SK-MEL-5 (cell line): ENCODE measurements at regions not wholly inside any gene's neighbourhood (a gene's known extent, or its start where the extent isn't known, plus 50 kb on each side); places are given as distances from the start of the nearest gene placed in this dataset.

ENCODE experiments used
- DNase-seq: peaks from one replicate; pipeline ENCODE4 v3.0.0-alpha.2; 2016; ENCODE audit warnings: low read depth, low spot score
- in situ Hi-C: cut with HindIII; loops from 2 replicates; pipeline ENCODE4 v1.10.0; 2016; ENCODE audit warnings: low sequenced_read_pairs, high pct_unique_total_duplicates, low pct_unique_long_range_greater_than_20kb

- in situ Hi-C loops: no loop called here
- DNase-seq: no peak
Observed at GRCh38 chr12:92469837-92470236, 233.0 kb upstream of the PLEKHG7 start.

DNA sequence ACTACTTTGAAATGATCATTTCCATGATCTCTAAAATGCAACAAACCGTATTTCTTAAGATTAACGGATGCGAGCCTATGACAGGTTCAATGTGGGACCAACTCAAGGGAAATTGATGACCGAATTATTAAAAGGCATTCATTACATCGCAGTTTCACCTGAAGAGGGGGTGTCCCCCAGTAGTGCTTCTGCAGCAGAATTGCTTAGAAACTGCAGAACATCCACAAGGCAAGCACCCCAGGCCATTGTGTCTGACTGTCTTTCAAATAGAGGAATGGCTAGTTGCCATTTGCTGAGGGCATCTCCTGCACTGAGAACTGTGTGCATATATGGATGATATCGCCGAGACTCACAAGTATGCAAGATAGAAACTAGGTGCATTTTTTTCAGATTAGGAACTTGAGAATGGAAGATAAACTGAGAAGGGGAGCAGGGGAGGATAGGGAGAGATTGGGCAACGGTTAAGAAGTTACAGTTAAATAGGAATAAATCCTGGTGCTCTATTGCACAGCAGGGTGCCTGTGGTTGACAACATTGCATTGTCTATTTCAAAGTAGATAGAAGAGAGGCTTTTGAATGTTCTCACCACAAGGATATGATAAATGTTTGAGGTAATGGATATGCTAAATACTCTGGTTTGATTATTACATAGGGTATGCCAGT, 234.3 kb upstream of the PLEKHG7 start:
- DNase-seq: no peak
- in situ Hi-C loops: no loop called here

- in situ Hi-C loops: no loop called here
- DNase-seq: no peak
Observed at GRCh38 chr12:92467886-92468285, 234.9 kb upstream of the PLEKHG7 start.

GRCh38 chr12:92466391-92467305, 236.1 kb upstream of the PLEKHG7 start:
- no peak for DNase-seq
- in situ Hi-C loops: no loop called here

GRCh38 chr12:92465786-92466295, 236.9 kb upstream of the PLEKHG7 start:
- in situ Hi-C loops: no loop called here
- DNase-seq: peak; percentile 23

DNA sequence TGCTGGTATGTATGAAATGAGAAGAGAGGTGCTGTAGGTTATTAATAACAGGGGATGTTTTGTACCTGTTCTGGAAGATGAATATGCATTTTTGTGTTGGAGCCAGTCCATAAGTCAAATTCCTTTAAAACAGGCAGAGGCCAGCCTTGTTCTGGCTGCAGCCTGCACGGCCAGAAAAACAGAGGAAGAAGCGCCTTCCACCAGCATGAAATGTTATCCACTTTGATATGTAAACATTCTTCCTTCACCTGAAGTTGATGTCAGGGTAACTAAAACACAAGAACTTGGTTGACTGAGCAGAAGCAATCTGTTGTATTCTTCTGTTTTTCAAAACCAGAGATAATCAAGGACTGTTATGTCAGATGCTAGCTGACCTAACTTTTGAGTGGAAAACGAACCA, 237.9 kb upstream of the PLEKHG7 start:
- in situ Hi-C loops: no loop called here
- DNase-seq: no peak

- no peak for DNase-seq
- in situ Hi-C loops: no loop called here
Observed at GRCh38 chr12:92463171-92463570, 239.6 kb upstream of the PLEKHG7 start.

- in situ Hi-C loops: no loop called here
- no peak for DNase-seq
Observed at GRCh38 chr12:92462527-92462926, 240.3 kb upstream of the PLEKHG7 start.

DNA sequence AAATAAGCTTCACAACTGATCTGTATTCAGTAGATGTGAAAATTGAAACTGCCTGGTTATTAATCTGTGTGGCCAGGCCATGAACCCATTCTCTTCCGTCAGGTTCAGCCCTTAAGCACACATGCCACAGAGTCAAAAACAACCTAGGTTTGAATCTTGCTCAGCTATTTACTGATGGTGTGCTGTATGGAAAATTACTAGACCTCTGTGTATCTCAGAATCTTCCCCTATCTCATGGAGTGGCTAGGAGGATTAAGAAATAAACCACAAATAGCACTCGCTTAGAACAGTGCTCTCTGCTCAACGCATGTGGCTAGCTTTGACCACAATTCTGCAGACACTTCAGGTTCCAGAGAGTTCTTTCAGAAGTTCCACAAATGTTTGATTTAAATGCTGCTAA, 240.7 kb upstream of the PLEKHG7 start:
- no peak for DNase-seq
- in situ Hi-C loops: no loop called here

- no peak for DNase-seq
- in situ Hi-C loops: no loop called here
Observed at GRCh38 chr12:92459850-92460249, 242.9 kb upstream of the PLEKHG7 start.

- in situ Hi-C loops: no loop called here
- DNase-seq: no peak
Observed at GRCh38 chr12:92458996-92459395, 243.8 kb upstream of the PLEKHG7 start.

DNA sequence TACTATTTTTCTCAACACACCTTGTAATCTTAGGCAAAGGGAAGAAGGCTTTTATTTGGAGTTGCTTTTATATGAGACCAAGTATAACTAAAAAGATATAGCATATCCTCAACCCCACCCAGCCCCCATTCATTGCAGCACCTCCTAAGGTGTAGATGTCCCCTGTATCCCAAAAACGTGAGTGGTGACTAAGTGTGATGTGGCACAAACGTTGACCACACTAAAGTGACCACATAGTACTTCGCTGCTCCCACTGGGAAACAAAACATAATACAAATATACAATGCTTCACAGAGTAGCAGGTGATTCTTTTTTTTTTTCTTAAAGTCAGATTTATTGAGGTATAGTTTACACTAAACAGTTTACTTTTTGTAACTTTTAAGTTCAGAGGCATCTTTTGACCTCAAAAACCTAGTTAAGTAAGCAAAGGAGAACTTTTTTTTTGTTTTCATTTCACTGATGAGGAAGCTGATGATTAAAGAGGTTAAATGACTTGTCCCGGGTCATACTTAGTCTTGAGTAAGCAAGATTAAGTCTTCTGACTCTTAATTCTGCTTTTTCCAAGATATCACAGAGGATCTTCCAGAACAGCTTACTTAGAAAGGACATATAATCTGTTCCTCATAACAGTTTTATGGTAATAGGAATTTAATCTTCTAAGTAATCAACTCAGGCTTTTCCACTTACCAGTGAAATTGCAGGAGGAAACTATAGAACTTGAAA, 245.2 kb upstream of the PLEKHG7 start:
- no peak for DNase-seq
- in situ Hi-C loops: no loop called here

DNA sequence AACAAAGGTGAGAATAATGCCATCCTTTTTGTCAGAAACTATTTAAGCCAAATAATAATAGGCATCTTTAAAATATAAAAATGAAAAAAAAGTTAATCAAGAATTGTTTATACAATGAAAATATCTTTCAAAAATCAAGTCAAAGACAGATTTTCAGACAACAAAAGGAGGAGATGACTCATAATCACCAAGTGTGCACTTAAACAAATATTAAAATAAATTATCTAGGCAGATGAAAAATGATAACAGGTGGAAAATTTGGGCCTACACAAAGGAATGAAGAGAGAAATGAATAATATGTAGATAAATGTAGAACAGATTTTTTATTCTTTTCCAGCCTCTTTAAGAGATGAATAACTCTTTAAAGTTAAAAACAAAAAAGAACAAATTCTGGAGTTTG, 250.0 kb upstream of the PLEKHG7 start:
- no peak for DNase-seq
- in situ Hi-C loops: no loop called here

GRCh38 chr12:92446083-92446460, 256.7 kb upstream of the PLEKHG7 start:
- in situ Hi-C loops: no loop called here
- DNase-seq: no peak

- no peak for DNase-seq
- in situ Hi-C loops: no loop called here
Observed at GRCh38 chr12:92445253-92446082, 257.3 kb upstream of the PLEKHG7 start.

DNA sequence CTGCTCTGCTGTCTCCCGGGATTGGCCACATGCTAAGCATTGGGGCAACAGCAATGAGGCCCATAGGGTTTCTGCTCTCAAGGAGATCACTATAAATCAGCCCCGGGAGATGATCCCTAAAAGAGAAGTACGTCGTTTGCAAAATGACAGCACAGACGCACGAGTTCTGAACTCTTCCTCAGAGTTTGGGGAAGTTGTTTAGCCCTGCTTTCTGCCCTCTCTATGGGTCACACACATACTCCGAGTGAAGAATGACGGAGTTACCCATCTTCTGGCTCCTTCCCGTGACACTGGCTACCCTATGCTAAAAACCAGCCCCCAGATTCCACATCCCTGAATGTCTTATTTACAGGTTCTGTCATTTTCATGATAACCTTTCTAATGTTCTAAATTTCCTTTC, 258.0 kb upstream of the PLEKHG7 start:
- in situ Hi-C loops: no loop called here
- DNase-seq: no peak

- in situ Hi-C loops: no loop called here
- peak; percentile 99 for DNase-seq
Observed at GRCh38 chr12:92442782-92443181, 260.0 kb upstream of the PLEKHG7 start.

GRCh38 chr12:92440072-92440471, 262.7 kb upstream of the PLEKHG7 start:
- no peak for DNase-seq
- in situ Hi-C loops: no loop called here
